ENCODE measurements at regions not wholly inside any gene's neighbourhood (a gene's known extent, or its start where the extent isn't known, plus 50 kb on each side); places are given as distances from the start of the nearest gene placed in this dataset.

- Histone ChIP-seq H4K20me1 (ENCODE audit: insufficient read depth, low read length) (no peaks in the 10 kb centered on the region), H2AFZ (ENCODE audit: low read depth, low read length) (no peak overlapping the region), H3K9ac (ENCODE audit: low read depth, low read length) (no peak overlapping the region), H3K79me2 (ENCODE audit: insufficient read depth, low read length) (no peaks in the 10 kb centered on the region), H3K27me3 (ENCODE audit: insufficient read depth, low read length, poor library complexity) (no peaks in the 10 kb centered on the region), H3K27ac (ENCODE audit: low read length) (no peak overlapping the region), H3K36me3 (ENCODE audit: insufficient read depth, low read length) (no peaks in the 10 kb centered on the region), H3K4me3 (ENCODE audit: low read depth in 1 of 2, low read length in 2 of 2) (no peak overlapping the region), H3K9me3 (ENCODE audit: insufficient read depth, low read length, severe bottlenecking) (no peaks in the 10 kb centered on the region), H3K4me2 (ENCODE audit: insufficient read depth, low read length) (no peak overlapping the region), H3K4me1 (ENCODE audit: insufficient read depth, low read length) (no peaks in the 10 kb centered on the region)
- no peak for ATAC-seq (ENCODE audit: insufficient read depth, low read depth)
- TF ChIP-seq CTCF (IDR thresholded peaks at IDR 0.05; ENCODE audit: borderline replicate concordance, extremely low read depth, low read length, poor library complexity, severe bottlenecking) (no peak), EZH2 (IDR thresholded peaks at IDR 0.05; ENCODE audit: borderline replicate concordance, low read depth, low read length, severe bottlenecking) (no peak)
- DNase-seq: no peak
Observed at GRCh38 chr2:81136296-81136695, 831.7 kb upstream of the LRRTM1 start.

GRCh38 chr2:81097361-81097760 is 792.8 kb upstream of the LRRTM1 start:
- no peak overlapping the region for H3K4me2 ChIP-seq (ENCODE audit: insufficient read depth, low read length)
- no peak overlapping the region for H3K4me3 ChIP-seq (ENCODE audit: low read depth in 1 of 2, low read length in 2 of 2)
- H4K20me1 ChIP-seq (ENCODE audit: insufficient read depth, low read length): no peaks in the 10 kb centered on the region
- no peaks in the 10 kb centered on the region for H3K79me2 ChIP-seq (ENCODE audit: insufficient read depth, low read length)
- no peaks in the 10 kb centered on the region for H3K36me3 ChIP-seq (ENCODE audit: insufficient read depth, low read length)
- no peak overlapping the region for H2AFZ ChIP-seq (ENCODE audit: low read depth, low read length)
- no peak for ATAC-seq (ENCODE audit: insufficient read depth, low read depth)
- TF ChIP-seq EZH2 (IDR thresholded peaks at IDR 0.05; ENCODE audit: borderline replicate concordance, low read depth, low read length, severe bottlenecking): no peak
- TF ChIP-seq CTCF (IDR thresholded peaks at IDR 0.05; ENCODE audit: borderline replicate concordance, extremely low read depth, low read length, poor library complexity, severe bottlenecking): no peak
- H3K4me1 ChIP-seq (ENCODE audit: insufficient read depth, low read length): no peaks in the 10 kb centered on the region
- no peak overlapping the region for H3K9ac ChIP-seq (ENCODE audit: low read depth, low read length)
- no peaks in the 10 kb centered on the region for H3K27me3 ChIP-seq (ENCODE audit: insufficient read depth, low read length, poor library complexity)
- DNase-seq: no peak
- no peaks in the 10 kb centered on the region for H3K9me3 ChIP-seq (ENCODE audit: insufficient read depth, low read length, severe bottlenecking)
- no peak overlapping the region for H3K27ac ChIP-seq (ENCODE audit: low read length)

- Histone ChIP-seq H3K4me3 (ENCODE audit: low read depth in 1 of 2, low read length in 2 of 2) (no peak overlapping the region), H3K4me2 (ENCODE audit: insufficient read depth, low read length) (no peak overlapping the region), H3K79me2 (ENCODE audit: insufficient read depth, low read length) (no peaks in the 10 kb centered on the region), H3K27me3 (ENCODE audit: insufficient read depth, low read length, poor library complexity) (no peaks in the 10 kb centered on the region), H4K20me1 (ENCODE audit: insufficient read depth, low read length) (no peaks in the 10 kb centered on the region), H3K27ac (ENCODE audit: low read length) (no peak overlapping the region), H3K9ac (ENCODE audit: low read depth, low read length) (no peak overlapping the region), H3K36me3 (ENCODE audit: insufficient read depth, low read length) (no peaks in the 10 kb centered on the region), H3K4me1 (ENCODE audit: insufficient read depth, low read length) (no peaks in the 10 kb centered on the region), H2AFZ (ENCODE audit: low read depth, low read length) (no peak overlapping the region), H3K9me3 (ENCODE audit: insufficient read depth, low read length, severe bottlenecking) (no peaks in the 10 kb centered on the region)
- DNase-seq (no peak), ATAC-seq (ENCODE audit: insufficient read depth, low read depth) (no peak)
- TF ChIP-seq EZH2 (IDR thresholded peaks at IDR 0.05; ENCODE audit: borderline replicate concordance, low read depth, low read length, severe bottlenecking) (no peak), CTCF (IDR thresholded peaks at IDR 0.05; ENCODE audit: borderline replicate concordance, extremely low read depth, low read length, poor library complexity, severe bottlenecking) (no peak)
Observed at GRCh38 chr2:81093031-81093430, 788.5 kb upstream of the LRRTM1 start.

- no peak overlapping the region for H2AFZ ChIP-seq (ENCODE audit: low read depth, low read length)
- H3K4me2 ChIP-seq (ENCODE audit: insufficient read depth, low read length): no peak overlapping the region
- H3K27me3 ChIP-seq (ENCODE audit: insufficient read depth, low read length, poor library complexity): no peaks in the 10 kb centered on the region
- no peak overlapping the region for H3K27ac ChIP-seq (ENCODE audit: low read length)
- no peak overlapping the region for H3K9ac ChIP-seq (ENCODE audit: low read depth, low read length)
- H3K79me2 ChIP-seq (ENCODE audit: insufficient read depth, low read length): no peaks in the 10 kb centered on the region
- H3K9me3 ChIP-seq (ENCODE audit: insufficient read depth, low read length, severe bottlenecking): no peaks in the 10 kb centered on the region
- TF ChIP-seq EZH2 (IDR thresholded peaks at IDR 0.05; ENCODE audit: borderline replicate concordance, low read depth, low read length, severe bottlenecking) (no peak), CTCF (IDR thresholded peaks at IDR 0.05; ENCODE audit: borderline replicate concordance, extremely low read depth, low read length, poor library complexity, severe bottlenecking) (no peak)
- DNase-seq: no peak
- H3K4me1 ChIP-seq (ENCODE audit: insufficient read depth, low read length): no peaks in the 10 kb centered on the region
- no peak for ATAC-seq (ENCODE audit: insufficient read depth, low read depth)
- H3K4me3 ChIP-seq (ENCODE audit: low read depth in 1 of 2, low read length in 2 of 2): no peak overlapping the region
- no peaks in the 10 kb centered on the region for H4K20me1 ChIP-seq (ENCODE audit: insufficient read depth, low read length)
- H3K36me3 ChIP-seq (ENCODE audit: insufficient read depth, low read length): no peaks in the 10 kb centered on the region
Observed at GRCh38 chr2:81087646-81088045, 783.1 kb upstream of the LRRTM1 start.
